ENCODE measurements at regions not wholly inside any gene's neighbourhood (a gene's known extent, or its start where the extent isn't known, plus 50 kb on each side); places are given as distances from the start of the nearest gene placed in this dataset.

DNA sequence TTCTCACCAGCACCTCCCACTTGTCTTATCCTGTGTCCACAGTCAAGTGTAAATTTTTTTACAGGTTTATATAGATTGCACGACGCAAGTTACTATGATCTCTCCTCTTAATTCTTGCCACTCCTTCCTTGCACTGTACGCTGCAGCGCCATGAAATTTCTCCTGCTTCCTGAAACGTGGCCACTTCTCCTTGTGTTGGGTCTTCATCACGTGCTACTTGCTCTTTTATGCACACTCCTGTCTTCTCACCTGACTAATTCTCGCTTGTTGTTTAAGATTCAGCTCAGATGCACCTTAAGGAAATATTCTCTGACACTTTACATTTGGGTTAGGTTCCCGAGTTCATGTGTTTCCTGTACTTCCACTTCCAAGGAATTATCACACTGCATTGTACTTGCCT is 76.5 kb upstream of the ODAD2 start:
- Histone ChIP-seq H3K36me3 (no peaks in the 10 kb centered on the region), H3K4me1 (no peaks in the 10 kb centered on the region), H3K27me3 (no peaks in the 10 kb centered on the region), H3K4me3 (ENCODE audit: low read depth, low read length) (no peak overlapping the region), H3K9me3 (no peaks in the 10 kb centered on the region)
- TF ChIP-seq, protein P1, sequence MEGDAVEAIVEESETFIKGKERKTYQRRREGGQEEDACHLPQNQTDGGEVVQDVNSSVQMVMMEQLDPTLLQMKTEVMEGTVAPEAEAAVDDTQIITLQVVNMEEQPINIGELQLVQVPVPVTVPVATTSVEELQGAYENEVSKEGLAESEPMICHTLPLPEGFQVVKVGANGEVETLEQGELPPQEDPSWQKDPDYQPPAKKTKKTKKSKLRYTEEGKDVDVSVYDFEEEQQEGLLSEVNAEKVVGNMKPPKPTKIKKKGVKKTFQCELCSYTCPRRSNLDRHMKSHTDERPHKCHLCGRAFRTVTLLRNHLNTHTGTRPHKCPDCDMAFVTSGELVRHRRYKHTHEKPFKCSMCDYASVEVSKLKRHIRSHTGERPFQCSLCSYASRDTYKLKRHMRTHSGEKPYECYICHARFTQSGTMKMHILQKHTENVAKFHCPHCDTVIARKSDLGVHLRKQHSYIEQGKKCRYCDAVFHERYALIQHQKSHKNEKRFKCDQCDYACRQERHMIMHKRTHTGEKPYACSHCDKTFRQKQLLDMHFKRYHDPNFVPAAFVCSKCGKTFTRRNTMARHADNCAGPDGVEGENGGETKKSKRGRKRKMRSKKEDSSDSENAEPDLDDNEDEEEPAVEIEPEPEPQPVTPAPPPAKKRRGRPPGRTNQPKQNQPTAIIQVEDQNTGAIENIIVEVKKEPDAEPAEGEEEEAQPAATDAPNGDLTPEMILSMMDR (IDR thresholded peaks at IDR 0.05; ENCODE audit: low read depth, low read length): no peak
- DNase-seq: no peak

DNA sequence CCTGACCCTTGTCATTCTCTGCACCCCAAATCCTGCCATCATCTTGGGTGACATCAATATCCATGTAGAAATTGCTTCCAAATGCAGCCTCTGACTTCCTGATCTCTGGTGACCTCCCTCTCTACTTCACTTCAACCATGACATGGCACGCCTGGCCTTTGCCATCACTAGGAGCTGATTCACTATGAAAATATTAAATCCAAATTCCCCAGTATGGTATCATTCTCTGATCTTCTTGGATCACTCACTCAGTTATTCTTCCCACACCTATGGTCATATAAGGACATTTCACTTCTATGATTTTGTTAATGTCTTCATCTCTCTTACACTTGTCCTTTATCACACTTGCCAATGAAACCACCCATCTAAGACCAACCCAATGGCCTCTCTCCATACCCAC is 73.7 kb upstream of the ODAD2 start:
- no peaks in the 10 kb centered on the region for H3K27me3 ChIP-seq

DNA sequence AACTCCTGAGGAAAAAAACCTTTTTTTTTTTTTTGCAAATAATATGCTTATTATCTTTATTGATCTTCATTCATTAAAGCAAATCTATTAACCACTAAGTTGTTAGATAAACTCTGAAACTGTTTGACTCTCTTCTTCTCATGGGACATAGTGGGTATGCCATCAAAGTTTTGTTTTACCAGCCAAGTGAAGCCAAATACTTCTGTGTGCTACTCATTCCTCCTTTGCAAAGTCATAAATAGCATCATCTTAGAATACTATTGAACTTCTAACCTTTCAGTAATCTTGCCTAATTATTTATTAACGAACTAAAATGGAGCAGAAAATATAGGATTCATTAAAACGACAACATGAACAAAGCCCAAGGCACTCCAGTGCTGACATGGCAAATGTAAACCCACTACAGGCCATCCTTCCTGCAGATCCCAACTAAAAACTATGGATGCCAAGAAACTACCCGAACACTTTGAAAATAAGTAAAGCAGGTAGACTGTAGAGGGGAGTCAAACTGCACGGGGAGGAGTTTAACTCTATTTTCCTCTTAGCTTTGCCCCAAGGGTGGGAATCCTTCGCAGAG is 61.2 kb upstream of the ODAD2 start:
- DNase-seq: no peak
- H3K27me3 ChIP-seq: no peaks in the 10 kb centered on the region

More for the DNA sequence above, 73.7 kb upstream of the ODAD2 start:
- H3K4me1 ChIP-seq: no peaks in the 10 kb centered on the region
- H3K9me3 ChIP-seq: no peaks in the 10 kb centered on the region
- no peak for DNase-seq
- no peaks in the 10 kb centered on the region for H3K36me3 ChIP-seq
- TF ChIP-seq, protein P1 (IDR thresholded peaks at IDR 0.05; ENCODE audit: low read depth, low read length): no peak
- no peak overlapping the region for H3K4me3 ChIP-seq (ENCODE audit: low read depth, low read length)

DNA sequence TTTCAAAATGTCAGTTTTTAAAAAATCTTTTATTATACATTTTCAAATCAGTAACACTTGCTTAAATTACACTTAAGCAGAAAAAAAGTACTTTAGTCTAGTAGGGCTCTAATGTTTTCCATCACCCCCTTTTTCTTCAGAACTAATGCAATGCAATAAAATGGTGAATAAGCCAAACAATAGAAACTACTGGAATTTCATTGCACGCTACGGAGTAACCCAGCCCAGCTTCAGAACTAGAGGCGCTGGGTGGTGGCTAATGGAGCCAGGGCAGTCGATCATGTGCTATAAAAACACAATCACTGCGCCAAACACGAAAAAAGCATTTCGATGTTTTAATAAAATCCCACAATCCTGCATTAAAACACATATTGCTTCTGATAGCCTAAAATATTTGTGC is 59.9 kb upstream of the ODAD2 start:
- H3K4me1 ChIP-seq: no peaks in the 10 kb centered on the region
- no peaks in the 10 kb centered on the region for H3K27me3 ChIP-seq
- no peaks in the 10 kb centered on the region for H3K9me3 ChIP-seq
- H3K36me3 ChIP-seq: no peaks in the 10 kb centered on the region
- H3K4me3 ChIP-seq (ENCODE audit: low read depth, low read length): no peak overlapping the region
- DNase-seq: no peak
- TF ChIP-seq, protein P1 (IDR thresholded peaks at IDR 0.05; ENCODE audit: low read depth, low read length): no peak

More for the DNA sequence above, 61.2 kb upstream of the ODAD2 start:
- no peaks in the 10 kb centered on the region for H3K4me1 ChIP-seq
- TF ChIP-seq, protein P1 (IDR thresholded peaks at IDR 0.05; ENCODE audit: low read depth, low read length): no peak
- no peaks in the 10 kb centered on the region for H3K36me3 ChIP-seq
- no peak overlapping the region for H3K4me3 ChIP-seq (ENCODE audit: low read depth, low read length)
- H3K9me3 ChIP-seq: no peaks in the 10 kb centered on the region

DNA sequence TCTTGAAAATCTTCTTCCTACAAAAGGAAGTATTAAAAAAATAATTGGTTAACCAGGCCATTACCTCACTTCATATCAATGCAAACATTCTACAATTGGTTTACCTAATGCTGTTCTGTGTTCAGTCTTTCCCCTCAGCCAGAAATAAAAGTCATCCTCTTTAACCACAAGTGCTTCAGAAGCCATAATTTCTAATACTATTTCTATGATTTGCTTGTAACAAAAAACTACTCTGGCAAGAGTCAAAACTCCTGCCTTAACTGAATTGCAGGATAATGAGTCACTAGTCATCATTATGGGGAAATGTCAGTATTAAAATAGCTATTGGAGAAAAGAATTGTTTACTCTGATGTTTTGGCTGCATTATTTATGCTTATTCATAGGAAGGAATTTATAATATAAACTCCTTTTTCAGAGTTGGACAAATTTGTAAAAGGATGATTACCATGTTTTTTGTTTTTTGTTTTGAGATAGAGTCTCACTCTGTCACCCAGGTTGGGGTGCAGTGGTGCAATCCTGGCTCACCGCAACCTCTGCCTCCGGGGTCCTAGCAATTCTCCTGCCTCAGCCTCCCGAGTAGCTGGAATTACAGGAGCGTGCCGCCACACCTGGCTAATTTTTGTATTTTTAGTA is 55.5 kb upstream of the ODAD2 start:
- DNase-seq: no peak
- Histone ChIP-seq H3K27me3 (no peaks in the 10 kb centered on the region), H3K9me3 (no peaks in the 10 kb centered on the region), H3K4me3 (ENCODE audit: low read depth, low read length) (no peak overlapping the region), H3K4me1 (no peaks in the 10 kb centered on the region), H3K36me3 (no peaks in the 10 kb centered on the region)
- TF ChIP-seq, protein P1 (IDR thresholded peaks at IDR 0.05; ENCODE audit: low read depth, low read length): no peak

DNA sequence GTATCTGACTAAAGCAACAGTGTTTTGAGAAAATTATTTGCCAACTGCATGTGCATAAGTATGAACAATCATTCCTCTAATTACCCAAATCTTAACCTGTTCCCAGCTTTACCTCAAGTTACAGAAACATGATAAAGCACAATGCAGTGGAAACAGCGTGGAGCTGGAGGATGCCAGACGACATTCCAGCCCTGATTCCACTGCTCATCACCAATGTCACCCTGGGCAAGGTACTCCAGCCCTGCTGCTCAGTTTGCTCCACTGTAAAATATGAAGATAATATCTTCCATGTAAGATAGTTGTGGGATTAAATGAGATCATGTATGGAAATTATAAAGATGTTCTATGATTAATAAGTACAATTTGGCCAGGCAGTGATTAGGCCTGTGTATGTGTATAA is 50.4 kb upstream of the ODAD2 start:
- Histone ChIP-seq H3K9me3 (no peaks in the 10 kb centered on the region), H3K4me3 (ENCODE audit: low read depth, low read length) (no peak overlapping the region), H3K36me3 (no peaks in the 10 kb centered on the region), H3K27me3 (no peaks in the 10 kb centered on the region), H3K4me1 (no peaks in the 10 kb centered on the region)
- TF ChIP-seq, protein P1 (IDR thresholded peaks at IDR 0.05; ENCODE audit: low read depth, low read length): no peak
- no peak for DNase-seq

Data from BE2C (cell line).